ENCODE measurements at regions not wholly inside any gene's neighbourhood (a gene's known extent, or its start where the extent isn't known, plus 50 kb on each side); places are given as distances from the start of the nearest gene placed in this dataset.

- DNase-seq (ENCODE audit: low spot score): no peak
These were observed 81.7 kb upstream of the NRP1 start for GRCh38 chr10:33416209-33416608.

- DNase-seq (ENCODE audit: low spot score): no peak
These were observed 80.4 kb upstream of the NRP1 start for GRCh38 chr10:33414841-33415240.

- peak; percentile 84 for DNase-seq (ENCODE audit: low spot score)
These were observed 78.3 kb upstream of the NRP1 start for GRCh38 chr10:33412653-33413361.

GRCh38 chr10:33412241-33412640, 77.8 kb upstream of the NRP1 start:
- peak; percentile 37 for DNase-seq (ENCODE audit: low spot score)

GRCh38 chr10:33410860-33411234, 76.4 kb upstream of the NRP1 start:
- DNase-seq (ENCODE audit: low spot score): no peak

- DNase-seq (ENCODE audit: low spot score): no peak
These were observed 75.8 kb upstream of the NRP1 start for GRCh38 chr10:33410096-33410859.

GRCh38 chr10:33406596-33406995, 72.1 kb upstream of the NRP1 start:
- no peak for DNase-seq (ENCODE audit: low spot score)

- no peak for DNase-seq (ENCODE audit: low spot score)
These were observed 68.0 kb upstream of the NRP1 start for GRCh38 chr10:33402220-33403073.

- no peak for DNase-seq (ENCODE audit: low spot score)
These were observed 66.8 kb upstream of the NRP1 start for GRCh38 chr10:33401300-33401699.

- DNase-seq (ENCODE audit: low spot score): no peak
These were observed 64.3 kb upstream of the NRP1 start for GRCh38 chr10:33398796-33399195.

GRCh38 chr10:33396938-33397337, 62.5 kb upstream of the NRP1 start:
- DNase-seq (ENCODE audit: low spot score): no peak

GRCh38 chr10:33396279-33396678, 61.8 kb upstream of the NRP1 start:
- DNase-seq (ENCODE audit: low spot score): no peak

- DNase-seq (ENCODE audit: low spot score): no peak
These were observed 60.7 kb upstream of the NRP1 start for GRCh38 chr10:33395201-33395600.

- DNase-seq (ENCODE audit: low spot score): no peak
These were observed 58.2 kb upstream of the NRP1 start for GRCh38 chr10:33392706-33393105.

- DNase-seq (ENCODE audit: low spot score): no peak
These were observed 57.4 kb upstream of the NRP1 start for GRCh38 chr10:33391611-33392465.

GRCh38 chr10:33390046-33390445, 55.6 kb upstream of the NRP1 start:
- DNase-seq (ENCODE audit: low spot score): no peak

GRCh38 chr10:33388785-33389184, 54.3 kb upstream of the NRP1 start:
- no peak for DNase-seq (ENCODE audit: low spot score)

GRCh38 chr10:33388382-33388781, 53.9 kb upstream of the NRP1 start:
- no peak for DNase-seq (ENCODE audit: low spot score)

- DNase-seq (ENCODE audit: low spot score): no peak
These were observed 53.3 kb upstream of the NRP1 start for GRCh38 chr10:33387720-33388119.

GRCh38 chr10:33386926-33387325, 52.5 kb upstream of the NRP1 start:
- DNase-seq (ENCODE audit: low spot score): no peak

- no peak for DNase-seq (ENCODE audit: low spot score)
These were observed 51.2 kb upstream of the NRP1 start for GRCh38 chr10:33385686-33386085.

GRCh38 chr10:33385015-33385414, 50.5 kb upstream of the NRP1 start:
- DNase-seq (ENCODE audit: low spot score): no peak

Measured in AG20443 (cell line).